G401.6 (cell line): ENCODE measurements at regions not wholly inside any gene's neighbourhood (a gene's known extent, or its start where the extent isn't known, plus 50 kb on each side); places are given as distances from the start of the nearest gene placed in this dataset.

Experiments used
- FAIRE-seq: peaks from 2 replicates; lab custom pipeline; 2012; peaks lifted over from hg19 to GRCh38; lab: Jason Lieb, UNC

- no peak for FAIRE-seq
These were observed 403.7 kb upstream of the CITED2 start for GRCh38 chr6:139778106-139778505.

GRCh38 chr6:139777202-139777970, 402.9 kb upstream of the CITED2 start:
- no peak for FAIRE-seq

GRCh38 chr6:139776041-139776440, 401.6 kb upstream of the CITED2 start:
- no peak for FAIRE-seq

GRCh38 chr6:139768196-139768595, 393.7 kb upstream of the CITED2 start:
- no peak for FAIRE-seq

- FAIRE-seq, result no peak
These were observed 392.3 kb upstream of the CITED2 start for GRCh38 chr6:139766796-139767195.

GRCh38 chr6:139765825-139766285, 391.4 kb upstream of the CITED2 start:
- FAIRE-seq, result no peak

GRCh38 chr6:139764498-139764986, 390.1 kb upstream of the CITED2 start:
- FAIRE-seq, result peak; percentile 97

- no peak for FAIRE-seq
These were observed 389.2 kb upstream of the CITED2 start for GRCh38 chr6:139763468-139764210.

- no peak for FAIRE-seq
These were observed 388.2 kb upstream of the CITED2 start for GRCh38 chr6:139762587-139763031.

GRCh38 chr6:139760128-139760527, 385.7 kb upstream of the CITED2 start:
- FAIRE-seq, result peak; percentile 82

- FAIRE-seq, result no peak
These were observed 384.6 kb upstream of the CITED2 start for GRCh38 chr6:139759086-139759485.

GRCh38 chr6:139758209-139758611, 383.8 kb upstream of the CITED2 start:
- no peak for FAIRE-seq

- peak; percentile 47 for FAIRE-seq
These were observed 383.3 kb upstream of the CITED2 start for GRCh38 chr6:139757784-139758183.

GRCh38 chr6:139756381-139756780, 381.9 kb upstream of the CITED2 start:
- FAIRE-seq, result peak; percentile 91

- FAIRE-seq, result peak; percentile 86
These were observed 380.7 kb upstream of the CITED2 start for GRCh38 chr6:139754898-139755775.

GRCh38 chr6:139753198-139753861, 378.9 kb upstream of the CITED2 start:
- peak; percentile 100 for FAIRE-seq

- no peak for FAIRE-seq
These were observed 377.6 kb upstream of the CITED2 start for GRCh38 chr6:139752086-139752485.

GRCh38 chr6:139751179-139751578, 376.7 kb upstream of the CITED2 start:
- FAIRE-seq, result peak; percentile 81

- peak; percentile 15 for FAIRE-seq
These were observed 374.1 kb upstream of the CITED2 start for GRCh38 chr6:139748353-139749146.

- no peak for FAIRE-seq
These were observed 372.7 kb upstream of the CITED2 start for GRCh38 chr6:139747154-139747553.

- FAIRE-seq, result peak; percentile 21
These were observed 370.4 kb upstream of the CITED2 start for GRCh38 chr6:139744891-139745290.
